NCI-H748 (cell line): ENCODE measurements at regions not wholly inside any gene's neighbourhood (a gene's known extent, or its start where the extent isn't known, plus 50 kb on each side); places are given as distances from the start of the nearest gene placed in this dataset.
A peak's percentile ranks its signal among the peaks of the same experiment; 100 is the strongest.

Source experiments
- DNase-seq: peaks from one replicate; lab custom pipeline; 2025; ENCODE audit not compliant: unreplicated experiment; lab: John Stamatoyannopoulos, UW

DNA sequence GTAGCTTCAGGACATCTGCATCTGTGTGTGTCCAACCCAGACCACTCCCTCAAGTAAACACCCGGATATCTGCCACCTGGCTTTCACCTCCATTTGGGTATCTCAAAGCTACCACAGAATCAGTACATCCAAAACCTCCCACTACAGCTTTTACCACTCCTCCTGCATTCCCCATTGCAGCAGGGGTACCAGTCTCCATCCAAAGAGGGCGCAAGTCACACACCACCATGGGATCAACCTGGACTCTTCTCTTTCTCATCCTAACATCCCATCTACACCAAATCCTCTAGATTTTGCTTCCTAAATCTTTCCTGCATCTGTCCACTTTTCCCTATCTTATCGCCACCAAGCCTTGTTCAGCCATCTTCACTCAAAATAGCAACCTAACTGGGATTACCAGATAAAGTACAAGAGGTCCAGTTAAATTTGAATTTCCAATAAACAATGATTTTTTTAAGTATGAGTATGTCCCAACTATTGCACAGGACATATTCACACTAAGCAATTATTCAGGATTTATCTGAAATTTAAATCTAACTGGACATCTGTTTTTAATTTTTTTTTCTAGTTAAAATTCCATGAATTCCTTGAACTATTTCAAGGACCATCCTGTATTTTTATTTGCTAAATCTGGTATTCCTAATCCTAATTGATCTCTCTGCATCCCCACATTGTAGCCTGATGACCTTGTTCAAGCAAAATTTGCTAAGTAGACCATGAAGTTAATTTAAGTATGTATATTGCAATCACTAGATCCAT, 164.3 kb upstream of the MLN start:
- peak; percentile 50 for DNase-seq

- no peak for DNase-seq
Measured at GRCh38 chr6:33967265-33967767, 163.5 kb upstream of the MLN start.

DNA sequence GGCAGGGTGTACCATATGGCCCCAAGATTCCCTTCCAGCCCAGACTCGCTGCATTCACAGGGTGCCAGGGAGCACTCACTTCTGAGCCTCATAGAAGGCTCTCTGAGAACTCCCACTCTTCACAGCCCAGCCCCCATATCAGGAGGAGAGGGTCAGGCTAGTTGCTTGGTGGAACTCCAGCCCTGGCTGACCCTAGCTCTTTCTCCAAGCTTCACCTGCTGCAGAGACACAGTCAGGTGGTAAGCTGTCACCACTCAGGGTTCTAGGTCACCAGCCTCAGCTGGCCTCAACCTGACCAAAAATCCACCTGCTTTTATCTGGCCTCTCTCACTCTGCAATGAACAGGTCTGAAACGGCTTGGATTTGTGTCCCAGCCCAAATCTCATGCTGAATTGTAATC, 162.7 kb upstream of the MLN start:
- no peak for DNase-seq

DNA sequence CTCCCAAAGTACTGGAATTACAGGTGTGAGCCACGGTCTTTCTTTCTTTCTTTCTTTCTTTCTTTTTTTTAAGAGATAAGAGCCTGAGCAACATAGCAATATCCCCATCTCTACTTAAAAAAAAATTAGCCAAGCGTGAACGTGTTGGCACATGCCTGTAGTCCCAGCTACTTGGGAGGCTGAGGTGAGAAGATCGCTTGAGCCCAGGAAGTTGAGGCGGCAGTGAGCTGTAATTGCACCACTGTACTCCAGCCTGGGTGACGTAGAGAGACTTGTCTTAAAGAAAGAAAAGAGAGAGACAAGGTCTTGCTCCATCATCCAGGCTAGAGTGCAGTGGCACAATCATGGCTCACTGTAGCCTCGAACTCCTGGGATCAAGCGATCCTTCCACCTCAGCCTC, 162.0 kb upstream of the MLN start:
- no peak for DNase-seq

- no peak for DNase-seq
Measured at GRCh38 chr6:33964387-33964786, 160.6 kb upstream of the MLN start.

- DNase-seq, result no peak
Measured at GRCh38 chr6:33963136-33963750, 159.4 kb upstream of the MLN start.

- DNase-seq, result no peak
Measured at GRCh38 chr6:33962246-33963027, 158.6 kb upstream of the MLN start.

DNA sequence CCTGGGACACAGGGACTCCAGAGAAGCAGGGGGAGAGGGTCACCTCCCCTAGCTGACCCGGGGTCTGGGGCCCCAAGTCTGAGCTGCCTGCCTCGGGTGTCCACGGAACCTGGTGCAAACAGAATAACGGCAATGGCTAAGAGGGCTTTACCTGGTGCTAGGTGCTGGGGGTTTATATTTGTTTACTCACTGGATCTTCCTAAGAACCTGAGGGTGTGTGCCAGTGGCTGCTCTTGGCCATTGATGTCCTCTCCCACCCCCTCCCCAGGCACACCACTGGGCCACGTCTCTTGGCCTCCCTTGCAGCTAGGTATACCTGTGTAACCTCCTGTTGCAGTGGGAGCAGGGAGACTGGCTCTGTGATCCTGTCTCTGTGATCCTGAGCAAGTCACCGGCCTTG, 157.9 kb upstream of the MLN start:
- no peak for DNase-seq

DNA sequence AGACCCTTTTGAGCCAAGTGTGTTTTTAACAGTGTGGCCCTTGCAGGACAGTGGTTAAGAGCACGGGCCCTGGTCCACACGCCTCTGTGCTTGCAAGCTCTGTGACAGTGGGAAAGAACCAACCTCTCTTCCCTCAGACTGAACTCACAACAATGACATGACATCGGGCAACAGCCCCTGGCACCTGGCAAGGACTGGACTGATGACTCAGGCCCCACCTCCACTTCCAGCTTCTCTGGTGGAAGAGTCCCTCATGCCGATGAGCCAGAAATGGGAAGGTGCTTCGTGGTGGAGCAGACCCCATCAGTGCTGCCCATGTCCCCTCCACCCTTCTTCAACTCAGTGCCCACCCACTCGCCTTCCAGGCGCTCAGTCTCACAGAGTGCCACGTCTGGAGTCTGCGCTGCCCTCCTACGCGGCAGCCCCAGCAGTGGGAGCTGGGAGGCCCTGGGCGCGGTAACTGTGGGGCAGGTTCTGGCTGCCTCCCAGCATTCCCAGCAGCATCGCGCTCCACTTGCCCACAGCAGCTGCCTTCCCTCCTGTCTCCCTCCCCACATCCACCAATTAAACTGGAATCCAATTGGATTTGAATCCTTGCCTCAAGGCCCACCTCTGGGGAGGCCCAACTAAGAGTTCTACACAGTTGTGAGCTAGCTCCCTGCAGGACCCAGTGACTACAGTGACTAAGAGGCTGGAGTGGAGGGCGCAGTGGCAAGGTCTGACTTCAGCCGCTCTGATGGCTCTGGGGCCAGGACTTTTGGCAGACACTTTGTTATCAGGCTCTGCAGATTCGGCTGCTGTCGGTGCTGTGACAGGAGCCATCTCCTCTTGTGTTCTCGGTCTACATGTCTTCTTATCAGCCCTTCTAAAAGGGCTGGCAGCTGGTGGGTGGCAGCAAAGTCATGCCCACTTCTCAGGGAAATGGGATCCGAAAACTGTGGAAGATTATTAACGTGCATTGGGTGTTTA, 156.8 kb upstream of the MLN start:
- DNase-seq, result no peak

- DNase-seq, result no peak
Measured at GRCh38 chr6:33959661-33960344, 156.0 kb upstream of the MLN start.

- DNase-seq, result no peak
Measured at GRCh38 chr6:33959329-33959651, 155.5 kb upstream of the MLN start.

DNA sequence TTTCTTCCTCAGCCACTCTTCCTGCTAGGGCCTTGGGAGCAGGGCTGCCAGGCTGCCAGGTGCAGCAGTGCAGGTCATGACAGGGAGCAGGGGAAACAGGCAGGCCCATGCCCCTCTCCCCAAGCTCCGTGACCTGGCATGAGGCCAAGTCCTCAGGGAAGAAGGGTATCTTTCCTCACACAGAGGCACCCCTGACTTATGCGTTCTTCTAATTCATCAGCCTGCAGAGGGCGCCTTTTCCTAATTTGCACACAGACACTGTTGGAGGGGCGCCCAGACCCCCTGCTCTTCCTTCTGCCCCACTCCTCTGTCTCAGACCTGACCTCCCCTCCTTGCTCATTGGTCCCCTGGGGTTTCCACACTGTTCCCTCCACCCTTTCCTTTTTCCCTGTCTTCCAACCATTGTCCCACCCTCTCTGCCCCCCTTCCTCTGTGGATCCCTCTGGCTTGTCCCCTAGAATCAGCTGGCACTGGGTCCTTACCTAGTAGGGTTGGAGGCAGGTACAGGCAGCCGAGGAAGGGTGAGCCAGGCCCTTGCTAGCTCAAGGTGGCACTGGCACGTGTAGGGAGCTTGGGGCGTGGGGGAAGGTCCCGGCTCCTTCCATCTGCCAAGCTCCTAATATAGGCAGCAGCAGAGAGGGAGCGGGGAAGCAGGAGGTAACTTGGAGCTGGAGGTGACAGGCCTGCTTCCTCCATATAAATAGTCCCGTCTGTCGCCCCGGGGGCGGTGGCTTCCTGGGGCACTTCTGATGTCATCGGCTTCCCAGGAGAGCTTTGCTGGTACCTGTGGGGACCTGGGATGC, 154.9 kb upstream of the MLN start:
- DNase-seq, result peak; percentile 87

DNA sequence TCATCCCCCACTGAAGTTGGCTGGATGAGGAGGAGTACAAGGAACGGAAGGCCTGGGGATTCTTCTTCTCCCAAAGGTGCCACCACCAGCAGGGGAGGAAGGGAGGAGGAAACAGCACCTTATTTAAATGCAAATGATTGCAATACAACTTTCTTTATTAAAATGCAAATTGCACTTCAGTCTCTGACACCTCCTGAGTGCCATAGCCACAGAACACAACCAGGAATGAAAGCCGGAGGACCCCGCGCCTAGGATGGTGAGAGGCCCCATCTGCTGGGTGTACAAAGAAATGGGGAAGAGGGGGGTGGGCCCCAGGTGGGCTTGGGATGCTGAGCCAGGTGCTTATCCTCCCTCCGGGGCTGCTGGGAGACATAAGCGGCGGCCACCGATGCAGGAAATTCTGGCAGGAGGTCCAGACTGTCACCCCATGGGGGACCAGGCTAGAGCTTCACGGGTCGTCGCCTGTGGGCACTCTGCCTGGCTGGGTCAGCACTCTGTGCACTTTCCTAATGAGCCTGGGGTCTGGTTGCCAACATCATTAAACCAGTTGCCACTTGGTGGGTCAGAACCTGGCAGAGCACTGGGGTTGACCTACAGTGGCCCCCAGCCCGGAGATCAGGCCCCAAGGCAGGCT, 154.2 kb upstream of the MLN start:
- no peak for DNase-seq

DNA sequence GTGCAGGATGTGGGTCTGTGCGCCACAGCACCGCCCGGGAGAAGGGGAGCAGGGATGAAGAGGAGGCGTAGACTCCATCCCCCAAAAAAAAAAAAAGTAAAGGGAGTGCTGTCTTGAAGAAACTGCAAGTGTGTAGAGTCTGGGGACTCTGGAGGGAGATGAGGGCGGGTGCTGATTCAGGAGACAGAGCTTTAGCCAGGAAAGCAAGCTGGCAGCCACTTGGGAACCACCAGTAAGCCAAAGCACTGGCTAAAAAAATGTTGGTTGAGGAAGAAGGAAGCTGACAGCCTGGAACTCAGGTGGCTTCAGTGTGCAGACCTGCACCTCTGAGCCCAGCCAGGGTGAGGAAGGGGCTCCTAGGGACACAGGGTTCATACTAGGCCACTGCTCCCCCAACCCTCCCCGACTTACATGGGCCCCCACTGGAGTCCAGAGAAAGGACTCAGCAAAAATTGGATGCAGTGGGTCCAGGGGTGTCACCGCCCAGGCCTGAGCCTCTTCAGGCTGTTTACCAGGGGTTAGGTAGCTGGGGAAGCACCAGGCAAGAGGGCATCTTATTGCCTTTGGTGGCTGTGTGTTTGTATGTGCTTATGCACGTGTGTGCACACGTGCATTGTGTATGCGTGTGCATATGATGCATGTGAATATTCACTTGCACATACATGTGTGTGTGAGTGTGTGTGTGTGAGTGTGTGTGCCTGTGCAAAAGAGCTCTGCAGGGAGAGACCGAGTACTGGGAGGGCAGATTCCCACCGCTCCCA, 153.5 kb upstream of the MLN start:
- DNase-seq, result no peak

DNA sequence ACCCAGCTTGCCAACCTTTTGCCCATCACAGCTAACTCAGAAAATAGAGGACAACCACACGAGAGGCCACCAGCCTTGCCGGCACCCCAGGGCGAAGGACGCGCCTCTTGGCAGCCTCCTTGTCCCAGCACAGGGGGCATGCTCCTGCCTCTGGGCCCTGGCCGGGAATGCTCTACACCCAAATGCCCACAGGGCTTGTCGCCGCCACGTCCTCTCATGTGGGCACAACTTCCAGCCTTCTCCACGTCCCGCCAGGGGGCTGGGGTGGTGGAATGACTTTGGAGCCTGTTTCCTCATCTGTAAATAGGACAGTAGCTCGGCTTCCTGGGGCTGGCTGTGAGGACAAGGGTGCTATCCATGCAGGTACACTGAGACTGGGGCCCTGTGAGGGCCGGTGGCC, 152.4 kb upstream of the MLN start:
- DNase-seq, result no peak

- DNase-seq, result no peak
Measured at GRCh38 chr6:33955566-33955965, 151.8 kb upstream of the MLN start.

- DNase-seq, result no peak
Measured at GRCh38 chr6:33954453-33954852, 150.7 kb upstream of the MLN start.

DNA sequence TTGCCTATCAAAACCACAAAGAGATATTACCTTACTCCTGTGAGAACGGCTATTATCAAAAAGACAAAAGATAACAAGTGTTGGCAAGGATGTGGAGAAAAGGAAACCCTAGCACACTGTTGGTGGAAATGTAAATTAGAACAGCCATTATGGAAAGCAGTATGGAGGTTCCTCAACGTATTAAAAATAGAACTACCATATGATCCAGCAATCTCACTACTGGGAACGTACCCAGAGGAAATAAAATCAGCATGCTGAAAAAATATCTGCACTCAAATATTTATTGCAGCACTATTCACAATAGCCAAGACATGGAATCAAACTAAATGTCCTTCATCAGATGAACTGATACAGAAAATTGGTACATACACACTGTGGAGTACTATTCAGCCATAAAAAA, 149.4 kb upstream of the MLN start:
- no peak for DNase-seq
